ENCODE measurements at regions not wholly inside any gene's neighbourhood (a gene's known extent, or its start where the extent isn't known, plus 50 kb on each side); places are given as distances from the start of the nearest gene placed in this dataset.
A peak's percentile ranks its signal among the peaks of the same experiment; 100 is the strongest.

DNA sequence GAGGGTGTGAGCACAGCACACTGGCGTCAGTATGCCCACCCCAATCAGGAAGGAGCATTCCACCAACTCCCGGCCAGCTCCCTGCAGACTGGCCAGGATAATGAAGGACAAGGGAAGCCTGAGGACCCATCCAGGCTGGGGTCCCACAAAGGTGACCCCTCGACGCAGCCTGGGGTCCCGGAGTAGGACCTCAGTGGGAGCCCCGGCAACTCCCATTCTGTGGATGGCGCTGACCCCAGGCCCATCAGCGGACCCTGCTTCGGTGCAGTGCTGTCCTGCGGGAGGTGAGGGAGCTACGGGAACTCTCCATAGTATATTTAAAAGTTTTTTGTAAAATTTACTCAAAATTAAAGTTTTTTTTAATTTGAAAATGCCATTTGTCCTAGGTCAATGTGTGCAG, 137.7 kb upstream of the NKX1-1 start:
- no peak for ATAC-seq (ENCODE audit: low FRiP score)
- no peak for DNase-seq (ENCODE audit: low spot score)

DNA sequence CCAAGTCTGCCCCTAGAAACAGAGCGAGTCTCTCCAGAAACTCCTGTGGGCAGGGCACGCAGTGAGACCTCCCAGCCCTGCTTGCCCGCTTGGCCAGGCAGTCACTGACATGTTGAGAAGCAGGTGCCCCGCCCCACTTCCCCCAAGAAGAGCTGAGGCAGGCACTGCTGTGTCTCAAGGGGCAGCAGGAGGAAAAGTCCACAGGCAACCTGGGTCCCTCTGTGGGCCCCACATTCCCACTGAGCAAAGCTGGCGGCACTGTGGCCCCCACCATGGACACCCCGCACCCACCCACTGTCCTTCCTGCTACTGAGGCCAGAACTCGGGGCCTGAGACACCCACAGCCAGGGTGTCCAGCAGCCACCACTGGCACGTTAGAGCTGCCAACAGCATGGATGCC, 137.3 kb upstream of the NKX1-1 start:
- TF ChIP-seq, protein P1, sequence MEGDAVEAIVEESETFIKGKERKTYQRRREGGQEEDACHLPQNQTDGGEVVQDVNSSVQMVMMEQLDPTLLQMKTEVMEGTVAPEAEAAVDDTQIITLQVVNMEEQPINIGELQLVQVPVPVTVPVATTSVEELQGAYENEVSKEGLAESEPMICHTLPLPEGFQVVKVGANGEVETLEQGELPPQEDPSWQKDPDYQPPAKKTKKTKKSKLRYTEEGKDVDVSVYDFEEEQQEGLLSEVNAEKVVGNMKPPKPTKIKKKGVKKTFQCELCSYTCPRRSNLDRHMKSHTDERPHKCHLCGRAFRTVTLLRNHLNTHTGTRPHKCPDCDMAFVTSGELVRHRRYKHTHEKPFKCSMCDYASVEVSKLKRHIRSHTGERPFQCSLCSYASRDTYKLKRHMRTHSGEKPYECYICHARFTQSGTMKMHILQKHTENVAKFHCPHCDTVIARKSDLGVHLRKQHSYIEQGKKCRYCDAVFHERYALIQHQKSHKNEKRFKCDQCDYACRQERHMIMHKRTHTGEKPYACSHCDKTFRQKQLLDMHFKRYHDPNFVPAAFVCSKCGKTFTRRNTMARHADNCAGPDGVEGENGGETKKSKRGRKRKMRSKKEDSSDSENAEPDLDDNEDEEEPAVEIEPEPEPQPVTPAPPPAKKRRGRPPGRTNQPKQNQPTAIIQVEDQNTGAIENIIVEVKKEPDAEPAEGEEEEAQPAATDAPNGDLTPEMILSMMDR (IDR thresholded peaks at IDR 0.05), result no peak
- DNase-seq (ENCODE audit: low spot score) (no peak), ATAC-seq (ENCODE audit: low FRiP score) (no peak)

More for the DNA sequence above, 137.7 kb upstream of the NKX1-1 start:
- TF ChIP-seq, protein P1 (IDR thresholded peaks at IDR 0.05), result no peak

DNA sequence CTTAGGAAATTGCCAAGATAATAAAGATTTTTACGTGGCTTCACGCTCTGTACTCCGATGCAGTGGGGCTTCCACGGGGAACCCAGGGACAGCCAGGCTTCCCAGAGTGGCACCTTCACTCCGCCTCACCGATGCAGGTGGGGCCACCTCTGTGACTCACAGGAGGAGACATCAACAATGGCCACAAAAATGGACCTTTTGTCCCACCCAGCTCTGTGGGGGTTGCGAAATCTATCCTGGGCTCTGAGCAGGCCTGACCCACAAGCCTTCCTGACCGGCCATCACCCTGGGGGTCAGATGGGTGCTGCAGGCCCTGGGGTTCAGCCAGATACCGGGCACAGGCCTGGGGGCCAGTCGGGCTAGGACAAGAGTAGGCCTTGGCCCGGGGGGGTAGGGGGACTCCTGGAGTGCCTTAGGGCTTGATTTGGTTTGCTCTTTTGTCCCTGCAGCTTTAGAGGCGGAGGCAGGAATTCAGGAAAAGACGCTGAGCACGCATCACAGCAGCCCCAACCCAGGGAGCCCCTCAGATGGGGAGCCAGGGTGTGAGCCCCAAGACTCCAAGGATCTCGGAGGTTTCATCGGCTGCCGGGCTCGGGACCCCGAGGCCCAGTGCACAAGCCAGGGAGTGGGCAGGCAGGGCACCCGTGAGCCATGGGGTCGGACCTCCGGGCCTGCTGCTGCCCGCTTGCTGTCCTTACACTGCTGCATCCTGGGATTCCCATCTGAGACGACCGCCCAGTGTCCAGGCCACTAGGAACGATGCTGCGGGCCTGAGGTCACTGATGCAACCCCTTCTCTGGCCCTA, 136.5 kb upstream of the NKX1-1 start:
- DNase-seq (ENCODE audit: low spot score) (no peak), ATAC-seq (ENCODE audit: low FRiP score) (no peak)
- TF ChIP-seq, protein P1 (IDR thresholded peaks at IDR 0.05), result no peak

DNA sequence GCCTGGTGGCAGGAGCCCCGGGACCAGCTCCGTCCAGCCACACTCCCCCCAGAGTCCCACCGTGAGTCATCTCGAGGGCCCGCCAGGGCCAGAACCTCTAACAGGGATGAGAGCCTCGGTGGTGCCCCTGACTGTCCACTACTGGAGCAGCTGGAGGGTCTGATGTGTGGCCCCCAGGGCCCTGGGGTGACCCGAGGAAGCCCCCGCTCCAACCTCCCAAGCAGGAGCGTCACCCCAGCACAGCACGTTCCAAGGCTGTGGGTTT, 135.9 kb upstream of the NKX1-1 start:
- ATAC-seq (ENCODE audit: low FRiP score) (no peak), DNase-seq (ENCODE audit: low spot score) (no peak)
- TF ChIP-seq, protein P1 (IDR thresholded peaks at IDR 0.05), result no peak

DNA sequence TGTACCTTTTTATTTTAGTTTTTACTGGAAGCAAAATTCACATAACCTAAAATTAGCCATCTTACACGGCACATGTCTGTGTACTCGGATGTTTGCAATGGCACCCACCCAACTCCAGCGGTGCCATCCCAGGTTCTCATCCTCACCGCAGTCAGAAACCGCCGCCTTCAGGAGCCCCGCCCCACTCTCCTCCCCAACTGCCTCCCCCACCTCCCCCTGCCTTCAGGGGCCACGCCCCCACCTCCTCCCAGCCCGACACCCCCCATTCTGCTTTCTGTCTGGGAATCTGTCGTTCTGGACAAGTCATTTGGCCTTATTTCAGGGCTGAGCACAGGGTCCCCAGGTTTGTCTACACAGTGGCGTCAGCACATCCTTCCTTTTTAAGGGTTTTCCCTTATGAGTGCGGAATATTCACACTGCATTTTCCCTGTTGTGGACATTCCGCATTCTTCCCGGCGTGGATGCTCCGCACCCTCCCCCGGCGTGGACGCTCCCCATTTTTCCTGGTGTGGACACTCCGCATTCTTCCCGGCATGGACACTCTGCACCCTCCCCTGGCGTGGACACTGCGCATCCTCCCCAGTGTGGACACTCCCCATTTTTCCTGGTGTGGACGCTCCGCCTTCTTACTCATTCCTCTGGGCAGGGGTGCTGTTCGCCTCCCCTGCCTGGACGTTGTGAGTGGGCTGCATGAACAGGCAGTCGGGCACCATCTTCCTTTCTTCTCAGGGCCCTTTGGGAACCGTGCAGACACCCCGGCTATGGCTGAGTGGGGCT, 135.4 kb upstream of the NKX1-1 start:
- DNase-seq (ENCODE audit: low spot score), result no peak
- TF ChIP-seq, protein P1 (IDR thresholded peaks at IDR 0.05), result no peak
- peak; percentile 54 for ATAC-seq (ENCODE audit: low FRiP score)

DNA sequence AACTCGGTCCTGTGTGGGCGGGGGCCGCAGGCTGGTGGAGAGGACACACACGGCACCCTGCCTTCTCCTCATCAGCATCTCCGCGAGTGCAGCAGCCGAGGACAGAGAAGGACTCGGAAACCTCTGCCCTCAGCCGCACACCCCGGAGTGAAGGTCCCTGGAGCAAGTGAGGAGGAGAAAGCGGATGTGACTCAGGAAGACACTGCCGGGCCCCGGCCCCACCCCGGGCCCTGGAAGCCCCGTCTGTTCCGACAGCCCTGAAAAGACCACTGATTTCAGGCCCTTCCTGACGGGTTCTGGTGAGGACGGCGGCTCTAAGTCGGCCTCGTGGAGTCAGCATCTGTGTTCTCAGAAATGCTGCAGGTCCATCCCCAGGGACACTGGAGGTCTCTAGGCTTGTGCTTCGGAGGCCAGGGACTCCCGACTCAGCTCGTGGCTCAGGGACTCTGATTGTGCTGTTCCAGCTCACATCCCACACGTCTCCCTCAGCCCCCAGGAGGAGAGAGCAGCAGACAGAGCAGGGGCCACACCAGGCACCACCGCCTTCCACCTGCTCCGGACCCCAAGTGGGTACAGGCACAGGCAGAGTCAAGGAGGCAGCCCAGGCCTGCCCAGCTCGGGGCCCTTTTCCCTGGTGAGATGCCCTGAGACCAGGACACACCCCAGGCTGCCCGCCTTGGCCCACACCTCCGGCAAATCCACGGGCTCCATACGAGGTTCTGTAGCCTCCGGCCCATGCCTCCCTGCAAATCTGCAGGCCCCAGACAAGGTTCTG, 134.5 kb upstream of the NKX1-1 start:
- no peak for DNase-seq (ENCODE audit: low spot score)
- ATAC-seq (ENCODE audit: low FRiP score), result no peak
- TF ChIP-seq, protein P1 (IDR thresholded peaks at IDR 0.05), result no peak
